ENCODE measurements at regions not wholly inside any gene's neighbourhood (a gene's known extent, or its start where the extent isn't known, plus 50 kb on each side); places are given as distances from the start of the nearest gene placed in this dataset.

- H3K4me1 ChIP-seq (ENCODE audit: insufficient read depth, low read length), result no peaks in the 10 kb centered on the region
- H3K9me3 ChIP-seq (ENCODE audit: low read depth, low read length), result no peaks in the 10 kb centered on the region
- H3K27me3 ChIP-seq (ENCODE audit: insufficient read depth, low read length), result no peaks in the 10 kb centered on the region
- no peak overlapping the region for H3K4me3 ChIP-seq (ENCODE audit: low read length)
Measured at GRCh38 chr14:97564334-97564733, 767.2 kb downstream of the VRK1 start.

- no peaks in the 10 kb centered on the region for H3K27me3 ChIP-seq (ENCODE audit: insufficient read depth, low read length)
- H3K4me3 ChIP-seq (ENCODE audit: low read length), result no peak overlapping the region
Measured at GRCh38 chr14:97571201-97571600, 774.0 kb downstream of the VRK1 start.

GRCh38 chr14:97571866-97572555 lies 774.8 kb downstream of the VRK1 start:
- H3K4me3 ChIP-seq (ENCODE audit: low read length), result no peak overlapping the region
- no peaks in the 10 kb centered on the region for H3K27me3 ChIP-seq (ENCODE audit: insufficient read depth, low read length)
- no peaks in the 10 kb centered on the region for H3K4me1 ChIP-seq (ENCODE audit: insufficient read depth, low read length)
- H3K9me3 ChIP-seq (ENCODE audit: low read depth, low read length), result no peaks in the 10 kb centered on the region

More at GRCh38 chr14:97571201-97571600, 774.0 kb downstream of the VRK1 start:
- Histone ChIP-seq H3K4me1 (ENCODE audit: insufficient read depth, low read length) (no peaks in the 10 kb centered on the region), H3K9me3 (ENCODE audit: low read depth, low read length) (no peaks in the 10 kb centered on the region)

- Histone ChIP-seq H3K9me3 (ENCODE audit: low read depth, low read length) (no peaks in the 10 kb centered on the region), H3K4me1 (ENCODE audit: insufficient read depth, low read length) (no peaks in the 10 kb centered on the region), H3K4me3 (ENCODE audit: low read length) (no peak overlapping the region), H3K27me3 (ENCODE audit: insufficient read depth, low read length) (no peaks in the 10 kb centered on the region)
Measured at GRCh38 chr14:97572583-97573458, 775.6 kb downstream of the VRK1 start.

- H3K9me3 ChIP-seq (ENCODE audit: low read depth, low read length), result no peaks in the 10 kb centered on the region
- no peaks in the 10 kb centered on the region for H3K27me3 ChIP-seq (ENCODE audit: insufficient read depth, low read length)
- no peak overlapping the region for H3K4me3 ChIP-seq (ENCODE audit: low read length)
- H3K4me1 ChIP-seq (ENCODE audit: insufficient read depth, low read length), result no peaks in the 10 kb centered on the region
Measured at GRCh38 chr14:97575677-97576076, 778.5 kb downstream of the VRK1 start.

GRCh38 chr14:97578982-97579548 lies 781.9 kb downstream of the VRK1 start:
- Histone ChIP-seq H3K4me3 (ENCODE audit: low read length) (no peak overlapping the region), H3K27me3 (ENCODE audit: insufficient read depth, low read length) (no peaks in the 10 kb centered on the region)

GRCh38 chr14:97581016-97581415 lies 783.8 kb downstream of the VRK1 start:
- Histone ChIP-seq H3K4me3 (ENCODE audit: low read length) (no peak overlapping the region), H3K9me3 (ENCODE audit: low read depth, low read length) (no peaks in the 10 kb centered on the region), H3K4me1 (ENCODE audit: insufficient read depth, low read length) (no peaks in the 10 kb centered on the region), H3K27me3 (ENCODE audit: insufficient read depth, low read length) (no peaks in the 10 kb centered on the region)

More at GRCh38 chr14:97578982-97579548, 781.9 kb downstream of the VRK1 start:
- H3K9me3 ChIP-seq (ENCODE audit: low read depth, low read length), result no peaks in the 10 kb centered on the region
- no peaks in the 10 kb centered on the region for H3K4me1 ChIP-seq (ENCODE audit: insufficient read depth, low read length)

- Histone ChIP-seq H3K27me3 (ENCODE audit: insufficient read depth, low read length) (no peaks in the 10 kb centered on the region), H3K4me1 (ENCODE audit: insufficient read depth, low read length) (no peaks in the 10 kb centered on the region), H3K9me3 (ENCODE audit: low read depth, low read length) (no peaks in the 10 kb centered on the region), H3K4me3 (ENCODE audit: low read length) (no peak overlapping the region)
Measured at GRCh38 chr14:97582022-97582421, 784.8 kb downstream of the VRK1 start.

GRCh38 chr14:97584528-97584927 lies 787.3 kb downstream of the VRK1 start:
- H3K9me3 ChIP-seq (ENCODE audit: low read depth, low read length), result no peaks in the 10 kb centered on the region
- H3K4me3 ChIP-seq (ENCODE audit: low read length), result no peak overlapping the region
- H3K4me1 ChIP-seq (ENCODE audit: insufficient read depth, low read length), result peaks cover 5% of the 10 kb centered on the region
- H3K27me3 ChIP-seq (ENCODE audit: insufficient read depth, low read length), result no peaks in the 10 kb centered on the region

- Histone ChIP-seq H3K27me3 (ENCODE audit: insufficient read depth, low read length) (no peaks in the 10 kb centered on the region), H3K9me3 (ENCODE audit: low read depth, low read length) (no peaks in the 10 kb centered on the region), H3K4me1 (ENCODE audit: insufficient read depth, low read length) (peaks cover 16% of the 10 kb centered on the region), H3K4me3 (ENCODE audit: low read length) (no peak overlapping the region)
Measured at GRCh38 chr14:97592341-97592980, 795.3 kb downstream of the VRK1 start.

GRCh38 chr14:97594306-97594705 lies 797.1 kb downstream of the VRK1 start:
- Histone ChIP-seq H3K27me3 (ENCODE audit: insufficient read depth, low read length) (no peaks in the 10 kb centered on the region), H3K9me3 (ENCODE audit: low read depth, low read length) (no peaks in the 10 kb centered on the region), H3K4me3 (ENCODE audit: low read length) (no peak overlapping the region), H3K4me1 (ENCODE audit: insufficient read depth, low read length) (peaks cover 11% of the 10 kb centered on the region)

GRCh38 chr14:97602438-97603117 lies 805.4 kb downstream of the VRK1 start:
- H3K9me3 ChIP-seq (ENCODE audit: low read depth, low read length), result no peaks in the 10 kb centered on the region
- peaks cover 35% of the 10 kb centered on the region for H3K4me1 ChIP-seq (ENCODE audit: insufficient read depth, low read length)
- H3K4me3 ChIP-seq (ENCODE audit: low read length), result no peak overlapping the region
- peaks cover 3% of the 10 kb centered on the region for H3K27me3 ChIP-seq (ENCODE audit: insufficient read depth, low read length)

GRCh38 chr14:97603201-97603600 lies 806.0 kb downstream of the VRK1 start:
- H3K9me3 ChIP-seq (ENCODE audit: low read depth, low read length), result no peaks in the 10 kb centered on the region
- peaks cover 3% of the 10 kb centered on the region for H3K27me3 ChIP-seq (ENCODE audit: insufficient read depth, low read length)
- H3K4me1 ChIP-seq (ENCODE audit: insufficient read depth, low read length), result peaks cover 35% of the 10 kb centered on the region
- no peak overlapping the region for H3K4me3 ChIP-seq (ENCODE audit: low read length)

- peaks cover 35% of the 10 kb centered on the region for H3K4me1 ChIP-seq (ENCODE audit: insufficient read depth, low read length)
- peaks cover 3% of the 10 kb centered on the region for H3K27me3 ChIP-seq (ENCODE audit: insufficient read depth, low read length)
- H3K9me3 ChIP-seq (ENCODE audit: low read depth, low read length), result no peaks in the 10 kb centered on the region
- no peak overlapping the region for H3K4me3 ChIP-seq (ENCODE audit: low read length)
Measured at GRCh38 chr14:97604731-97605130, 807.5 kb downstream of the VRK1 start.
